HEK293 (cell line): ENCODE measurements at regions not wholly inside any gene's neighbourhood (a gene's known extent, or its start where the extent isn't known, plus 50 kb on each side); places are given as distances from the start of the nearest gene placed in this dataset.
A peak's percentile ranks its signal among the peaks of the same experiment; 100 is the strongest.

Experiments used
- CTCF ChIA-PET: fragments of 350-600 bp; formaldehyde crosslinking; extraction: SDS; loops from one replicate; lab custom pipeline; 2021; ENCODE audit warnings: antibody characterized with exemption; lab: Yijun Ruan, JAX
- POLR2A ChIA-PET: fragments of 300-600 bp; formaldehyde crosslinking; extraction: SDS; loops from one replicate; lab custom pipeline; 2020; ENCODE audit warnings: antibody characterized with exemption, inconsistent platforms; lab: Yijun Ruan, JAX
- H3K27ac ChIP-seq: fragments of 200-500 bp; sonication (Bioruptor generic); 2 replicates; pipeline ENCODE4 v1.5.1; 2014; ENCODE audit warnings: low read depth, low read length, control low read depth, inconsistent platforms; ENCODE audit errors: extremely low read depth
- H3K36me3 ChIP-seq, 2 experiments: fragments of 200-500 bp in 1 of 2; sonication (Bioruptor generic) in 1 of 2; 1 replicate in 1 of 2; 2 replicates in 1 of 2; pipeline ENCODE4 v1.5.1; 2014 to 2017; ENCODE audit warnings: inconsistent platforms in 2 of 2, low read length in 2 of 2; ENCODE audit not compliant: control insufficient read depth in 2 of 2, insufficient read depth in 1 of 2
- H3K4me1 ChIP-seq: fragments of 200-500 bp; sonication (Bioruptor generic); 2 replicates; pipeline ENCODE4 v1.5.1; 2014; ENCODE audit warnings: mild to moderate bottlenecking, low read length, inconsistent platforms; ENCODE audit not compliant: control insufficient read depth, insufficient read depth
- H3K4me3 ChIP-seq: 2 replicates; pipeline ENCODE4 v1.5.1; 2011; ENCODE audit warnings: low read depth, mild to moderate bottlenecking, control low read depth, low read length, moderate library complexity
- H3K9me3 ChIP-seq: fragments of 200-500 bp; sonication (Bioruptor generic); 2 replicates; pipeline ENCODE4 v1.5.1; 2014; ENCODE audit warnings: low read depth, low read length, inconsistent platforms; ENCODE audit not compliant: control insufficient read depth, insufficient read depth
- KLF1 ChIP-seq: fragments of 450-650 bp; formaldehyde crosslinking; IDR thresholded peaks from 2 replicates; pipeline ENCODE4 v1.5.1; 2016; ENCODE audit warnings: missing biosample characterization, missing genetic modification characterization
- MYNN ChIP-seq: fragments of 450-650 bp; formaldehyde crosslinking; IDR thresholded peaks from 2 replicates; pipeline ENCODE4 v1.5.1; 2016; ENCODE audit warnings: missing biosample characterization, missing genetic modification characterization, borderline replicate concordance
- OVOL3 ChIP-seq: fragments of 450-650 bp; formaldehyde crosslinking; IDR thresholded peaks from 2 replicates; pipeline ENCODE4 v1.5.1; 2016; ENCODE audit warnings: missing biosample characterization, missing genetic modification characterization
- SETDB1 ChIP-seq: IDR thresholded peaks from one replicate; pipeline ENCODE4 v1.6.1; 2017; ENCODE audit warnings: mild to moderate bottlenecking, low read length, moderate library complexity, mixed read lengths; ENCODE audit not compliant: insufficient read length
- ZBTB48 ChIP-seq: fragments of 450-650 bp; formaldehyde crosslinking; IDR thresholded peaks from 2 replicates; pipeline ENCODE4 v1.5.1; 2016; ENCODE audit warnings: missing biosample characterization, missing genetic modification characterization
- ZNF169 ChIP-seq: fragments of 450-650 bp; formaldehyde crosslinking; IDR thresholded peaks from 2 replicates; pipeline ENCODE4 v1.5.1; 2016; ENCODE audit warnings: missing biosample characterization, missing genetic modification characterization
- ZNF324 ChIP-seq: fragments of 450-650 bp; formaldehyde crosslinking; IDR thresholded peaks from 2 replicates; pipeline ENCODE4 v1.5.1; 2016; ENCODE audit warnings: missing biosample characterization, missing genetic modification characterization
- ZNF394 ChIP-seq: fragments of 450-650 bp; formaldehyde crosslinking; IDR thresholded peaks from 2 replicates; pipeline ENCODE4 v1.5.1; 2016; ENCODE audit warnings: missing biosample characterization, missing genetic modification characterization, mild to moderate bottlenecking, moderate library complexity, borderline replicate concordance
- ZNF707 ChIP-seq: fragments of 450-650 bp; formaldehyde crosslinking; IDR thresholded peaks from 2 replicates; pipeline ENCODE4 v1.5.1; 2016; ENCODE audit warnings: missing biosample characterization, missing genetic modification characterization
- TF ChIP-seq, protein P1 (sequence below): fragments of 450-650 bp; formaldehyde crosslinking; IDR thresholded peaks from 2 replicates; pipeline ENCODE4 v1.5.0; 2017; ENCODE audit warnings: missing biosample characterization, missing genetic modification characterization, borderline replicate concordance
- TF ChIP-seq, protein P2 (sequence below): IDR thresholded peaks from 2 replicates; pipeline ENCODE4 v1.6.1; 2011; ENCODE audit warnings: mild to moderate bottlenecking, low read depth, low read length, borderline replicate concordance
- TF ChIP-seq, protein P3 (sequence below): fragments of 450-650 bp; formaldehyde crosslinking; IDR thresholded peaks from 2 replicates; pipeline ENCODE4 v1.5.1; 2016; ENCODE audit warnings: missing biosample characterization, missing genetic modification characterization
- TF ChIP-seq, protein P4 (sequence below): fragments of 450-650 bp; formaldehyde crosslinking; IDR thresholded peaks from 2 replicates; pipeline ENCODE4 v1.5.1; 2016; ENCODE audit warnings: missing biosample characterization, missing genetic modification characterization
- TF ChIP-seq, protein P5 (sequence below): fragments of 450-650 bp; formaldehyde crosslinking; IDR thresholded peaks from 2 replicates; pipeline ENCODE4 v1.5.1; 2017; ENCODE audit warnings: missing biosample characterization, missing genetic modification characterization

DNA sequence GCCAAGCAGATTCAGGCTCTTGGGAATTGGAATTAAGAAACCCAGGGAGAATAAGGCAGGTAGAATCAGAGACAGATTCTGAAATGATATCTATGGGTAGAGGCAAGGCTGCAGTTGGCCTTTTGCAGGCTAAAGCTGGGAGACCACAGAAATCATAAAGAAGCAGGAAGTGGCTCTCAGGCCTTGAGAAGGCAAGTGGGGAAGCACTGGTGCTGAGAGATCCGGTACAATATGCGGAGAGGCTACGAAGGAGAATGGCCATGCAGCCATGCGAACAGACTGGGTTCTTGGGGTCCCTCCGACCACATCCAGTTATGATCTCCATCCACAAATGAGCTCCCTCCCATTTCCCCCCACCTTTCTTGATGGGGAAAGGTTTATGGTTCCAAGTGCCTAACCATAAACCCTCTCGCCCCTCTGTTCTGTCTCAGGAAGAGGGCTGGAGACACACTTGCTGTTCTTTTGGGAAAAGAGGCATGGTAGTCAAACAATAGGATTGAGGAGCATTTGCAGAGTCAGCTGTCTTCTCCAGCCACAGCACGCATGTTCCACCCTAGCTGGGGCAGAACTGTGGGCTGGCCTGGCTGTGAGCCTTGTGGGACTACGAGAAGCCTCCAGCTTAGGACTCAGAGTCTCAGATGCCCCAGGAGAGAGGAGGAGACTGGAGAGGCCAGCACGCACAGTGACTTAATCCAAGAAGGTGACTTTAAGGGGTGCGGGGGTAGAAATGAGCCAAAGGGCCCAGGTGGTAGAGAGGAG lies 99.6 kb downstream of the RPLP1 start:
- ChIA-PET CTCF (no interaction called here), POLR2A (interaction anchor here (0.6 kb wide), 1 partner anchor 40 kb away, joined by 8 read pairs; no protein-coding TSS in a partner anchor)
- Histone ChIP-seq H3K9me3 (no peaks in the 10 kb centered on the region; the same call in 1 of the 2 replicates), H3K4me1 (0 out of 2 replicates have a peak, but pooled peaks cover 3% of the 10 kb centered on the region), H3K27ac (no peak overlapping the region), H3K4me3 (no peak overlapping the region), H3K36me3 (no peaks in the 10 kb centered on the region)
- TF ChIP-seq SETDB1 (peak; percentile 54), OVOL3 (tag by site-specific recombination) (no peak)

DNA sequence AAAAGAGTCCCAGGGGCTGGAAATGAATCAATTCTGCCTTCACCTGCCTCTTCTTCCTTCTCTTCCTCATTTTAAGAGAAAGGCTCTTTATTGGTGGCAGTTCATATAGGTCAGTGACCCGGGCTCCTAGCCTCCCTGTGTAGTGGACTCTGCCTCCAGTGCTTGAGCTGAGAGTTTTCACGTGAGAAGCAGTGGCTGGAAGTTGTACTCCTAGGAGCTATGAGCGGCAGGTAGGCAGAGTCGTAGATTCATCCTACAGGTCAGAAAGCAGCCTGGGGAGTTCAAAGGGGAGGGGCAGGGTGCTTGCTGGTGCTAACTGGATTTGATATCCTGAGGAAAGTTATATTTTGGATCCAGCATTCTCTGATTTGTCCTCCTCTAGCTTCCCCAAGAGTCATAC lies 101.1 kb downstream of the RPLP1 start:
- Histone ChIP-seq H3K9me3 (no peaks in the 10 kb centered on the region; the same call in 1 of the 2 replicates), H3K4me3 (no peak overlapping the region), H3K27ac (no peak overlapping the region), H3K36me3 (no peaks in the 10 kb centered on the region), H3K4me1 (peaks cover 9% of the 10 kb centered on the region)
- POLR2A ChIA-PET, result interaction anchor here (0.6 kb wide), 1 partner anchor 535 kb away, joined by 5 read pairs; no protein-coding TSS in a partner anchor
- TF ChIP-seq ZNF394 (tag by site-specific recombination), result no peak
- TF ChIP-seq, protein P1, sequence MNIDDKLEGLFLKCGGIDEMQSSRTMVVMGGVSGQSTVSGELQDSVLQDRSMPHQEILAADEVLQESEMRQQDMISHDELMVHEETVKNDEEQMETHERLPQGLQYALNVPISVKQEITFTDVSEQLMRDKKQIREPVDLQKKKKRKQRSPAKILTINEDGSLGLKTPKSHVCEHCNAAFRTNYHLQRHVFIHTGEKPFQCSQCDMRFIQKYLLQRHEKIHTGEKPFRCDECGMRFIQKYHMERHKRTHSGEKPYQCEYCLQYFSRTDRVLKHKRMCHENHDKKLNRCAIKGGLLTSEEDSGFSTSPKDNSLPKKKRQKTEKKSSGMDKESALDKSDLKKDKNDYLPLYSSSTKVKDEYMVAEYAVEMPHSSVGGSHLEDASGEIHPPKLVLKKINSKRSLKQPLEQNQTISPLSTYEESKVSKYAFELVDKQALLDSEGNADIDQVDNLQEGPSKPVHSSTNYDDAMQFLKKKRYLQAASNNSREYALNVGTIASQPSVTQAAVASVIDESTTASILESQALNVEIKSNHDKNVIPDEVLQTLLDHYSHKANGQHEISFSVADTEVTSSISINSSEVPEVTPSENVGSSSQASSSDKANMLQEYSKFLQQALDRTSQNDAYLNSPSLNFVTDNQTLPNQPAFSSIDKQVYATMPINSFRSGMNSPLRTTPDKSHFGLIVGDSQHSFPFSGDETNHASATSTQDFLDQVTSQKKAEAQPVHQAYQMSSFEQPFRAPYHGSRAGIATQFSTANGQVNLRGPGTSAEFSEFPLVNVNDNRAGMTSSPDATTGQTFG, result no peak
- TF ChIP-seq, protein P2, sequence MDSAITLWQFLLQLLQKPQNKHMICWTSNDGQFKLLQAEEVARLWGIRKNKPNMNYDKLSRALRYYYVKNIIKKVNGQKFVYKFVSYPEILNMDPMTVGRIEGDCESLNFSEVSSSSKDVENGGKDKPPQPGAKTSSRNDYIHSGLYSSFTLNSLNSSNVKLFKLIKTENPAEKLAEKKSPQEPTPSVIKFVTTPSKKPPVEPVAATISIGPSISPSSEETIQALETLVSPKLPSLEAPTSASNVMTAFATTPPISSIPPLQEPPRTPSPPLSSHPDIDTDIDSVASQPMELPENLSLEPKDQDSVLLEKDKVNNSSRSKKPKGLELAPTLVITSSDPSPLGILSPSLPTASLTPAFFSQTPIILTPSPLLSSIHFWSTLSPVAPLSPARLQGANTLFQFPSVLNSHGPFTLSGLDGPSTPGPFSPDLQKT, result no peak
- no peak for TF ChIP-seq ZBTB48 (tag by site-specific recombination)
- no peak for TF ChIP-seq ZNF324
- no peak for TF ChIP-seq KLF1
- TF ChIP-seq MYNN (tag by site-specific recombination), result no peak
- TF ChIP-seq ZNF169, result no peak
- TF ChIP-seq, protein P3, sequence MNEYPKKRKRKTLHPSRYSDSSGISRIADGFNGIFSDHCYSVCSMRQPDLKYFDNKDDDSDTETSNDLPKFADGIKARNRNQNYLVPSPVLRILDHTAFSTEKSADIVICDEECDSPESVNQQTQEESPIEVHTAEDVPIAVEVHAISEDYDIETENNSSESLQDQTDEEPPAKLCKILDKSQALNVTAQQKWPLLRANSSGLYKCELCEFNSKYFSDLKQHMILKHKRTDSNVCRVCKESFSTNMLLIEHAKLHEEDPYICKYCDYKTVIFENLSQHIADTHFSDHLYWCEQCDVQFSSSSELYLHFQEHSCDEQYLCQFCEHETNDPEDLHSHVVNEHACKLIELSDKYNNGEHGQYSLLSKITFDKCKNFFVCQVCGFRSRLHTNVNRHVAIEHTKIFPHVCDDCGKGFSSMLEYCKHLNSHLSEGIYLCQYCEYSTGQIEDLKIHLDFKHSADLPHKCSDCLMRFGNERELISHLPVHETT (tag by site-specific recombination), result no peak
- TF ChIP-seq ZNF707, result no peak
- TF ChIP-seq, protein P4, sequence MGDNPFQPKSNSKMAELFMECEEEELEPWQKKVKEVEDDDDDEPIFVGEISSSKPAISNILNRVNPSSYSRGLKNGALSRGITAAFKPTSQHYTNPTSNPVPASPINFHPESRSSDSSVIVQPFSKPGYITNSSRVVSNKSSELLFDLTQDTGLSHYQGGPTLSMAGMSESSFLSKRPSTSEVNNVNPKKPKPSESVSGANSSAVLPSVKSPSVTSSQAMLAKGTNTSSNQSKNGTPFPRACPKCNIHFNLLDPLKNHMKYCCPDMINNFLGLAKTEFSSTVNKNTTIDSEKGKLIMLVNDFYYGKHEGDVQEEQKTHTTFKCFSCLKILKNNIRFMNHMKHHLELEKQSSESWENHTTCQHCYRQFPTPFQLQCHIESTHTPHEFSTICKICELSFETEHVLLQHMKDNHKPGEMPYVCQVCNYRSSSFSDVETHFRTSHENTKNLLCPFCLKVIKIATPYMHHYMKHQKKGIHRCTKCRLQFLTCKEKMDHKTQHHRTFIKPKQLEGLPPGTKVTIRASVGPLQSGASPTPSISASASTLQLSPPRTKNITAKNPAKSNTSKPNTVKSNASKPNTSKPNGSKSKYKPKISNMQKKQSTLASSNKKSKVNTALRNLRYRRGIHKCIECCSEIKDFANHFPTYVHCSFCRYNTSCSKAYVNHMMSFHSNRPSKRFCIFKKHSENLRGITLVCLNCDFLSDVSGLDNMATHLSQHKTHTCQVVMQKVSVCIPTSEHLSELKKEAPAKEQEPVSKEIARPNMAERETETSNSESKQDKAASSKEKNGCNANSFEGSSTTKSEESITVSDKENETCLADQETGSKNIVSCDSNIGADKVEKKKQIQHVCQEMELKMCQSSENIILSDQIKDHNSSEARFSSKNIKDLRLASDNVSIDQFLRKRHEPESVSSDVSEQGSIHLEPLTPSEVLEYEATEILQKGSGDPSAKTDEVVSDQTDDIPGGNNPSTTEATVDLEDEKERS (tag by site-specific recombination), result no peak
- TF ChIP-seq, protein P5, sequence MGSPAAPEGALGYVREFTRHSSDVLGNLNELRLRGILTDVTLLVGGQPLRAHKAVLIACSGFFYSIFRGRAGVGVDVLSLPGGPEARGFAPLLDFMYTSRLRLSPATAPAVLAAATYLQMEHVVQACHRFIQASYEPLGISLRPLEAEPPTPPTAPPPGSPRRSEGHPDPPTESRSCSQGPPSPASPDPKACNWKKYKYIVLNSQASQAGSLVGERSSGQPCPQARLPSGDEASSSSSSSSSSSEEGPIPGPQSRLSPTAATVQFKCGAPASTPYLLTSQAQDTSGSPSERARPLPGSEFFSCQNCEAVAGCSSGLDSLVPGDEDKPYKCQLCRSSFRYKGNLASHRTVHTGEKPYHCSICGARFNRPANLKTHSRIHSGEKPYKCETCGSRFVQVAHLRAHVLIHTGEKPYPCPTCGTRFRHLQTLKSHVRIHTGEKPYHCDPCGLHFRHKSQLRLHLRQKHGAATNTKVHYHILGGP (tag by site-specific recombination), result no peak
- CTCF ChIA-PET, result interaction anchor here (0.9 to 1.1 kb wide), 2 partner anchors 21 to 175 kb away, joined by 3 read pairs; no protein-coding TSS in a partner anchor
